HG03064 (cell line): ENCODE measurements at regions not wholly inside any gene's neighbourhood (a gene's known extent, or its start where the extent isn't known, plus 50 kb on each side); places are given as distances from the start of the nearest gene placed in this dataset.

Source experiments
- ATAC-seq: cut with Tn5 transposase; IDR thresholded peaks from one replicate; pipeline ENCODE4 v1.9.1; 2021; ENCODE audit warnings: low read depth; ENCODE audit not compliant: unreplicated experiment

DNA sequence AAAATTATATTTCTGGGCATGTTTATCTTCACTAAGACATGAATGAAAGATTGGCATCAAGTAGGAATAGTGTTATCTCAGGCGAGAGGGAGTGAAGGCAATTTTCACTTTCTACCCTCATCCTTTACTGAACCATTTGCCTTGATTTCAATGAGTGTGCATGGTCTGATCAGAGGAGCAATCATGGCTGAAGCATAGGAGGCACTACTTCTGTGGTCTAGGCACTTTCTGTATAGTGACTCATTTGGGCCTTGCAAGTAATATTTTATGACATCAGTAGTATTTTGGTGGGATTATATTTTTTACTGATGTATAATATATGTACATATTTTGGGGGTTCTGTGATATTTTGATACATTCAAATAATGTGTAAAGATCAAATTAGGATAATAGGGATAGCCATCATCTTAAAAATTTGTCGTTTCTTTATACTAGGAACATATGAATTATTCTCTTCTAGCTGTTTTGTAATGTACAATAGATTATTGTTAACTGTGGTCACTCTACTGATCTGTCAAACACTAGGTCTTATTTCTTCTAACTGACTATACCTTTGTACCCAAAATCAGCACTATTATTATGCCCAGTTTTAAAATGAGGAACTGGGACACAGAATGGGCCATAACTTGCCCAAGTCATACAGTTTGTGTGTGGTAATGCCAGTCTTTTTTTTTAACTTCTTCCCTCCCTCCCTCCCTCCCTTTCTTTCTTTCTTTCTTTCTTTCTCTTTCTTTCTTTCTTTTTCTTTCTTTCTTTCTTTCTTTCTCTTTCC lies 101.9 kb downstream of the RAB11FIP2 start:
- ATAC-seq: no peak

- ATAC-seq: no peak
Observed at GRCh38 chr10:117945651-117946050, 101.1 kb downstream of the RAB11FIP2 start.

GRCh38 chr10:117946525-117947070 lies 100.1 kb downstream of the RAB11FIP2 start:
- no peak for ATAC-seq

DNA sequence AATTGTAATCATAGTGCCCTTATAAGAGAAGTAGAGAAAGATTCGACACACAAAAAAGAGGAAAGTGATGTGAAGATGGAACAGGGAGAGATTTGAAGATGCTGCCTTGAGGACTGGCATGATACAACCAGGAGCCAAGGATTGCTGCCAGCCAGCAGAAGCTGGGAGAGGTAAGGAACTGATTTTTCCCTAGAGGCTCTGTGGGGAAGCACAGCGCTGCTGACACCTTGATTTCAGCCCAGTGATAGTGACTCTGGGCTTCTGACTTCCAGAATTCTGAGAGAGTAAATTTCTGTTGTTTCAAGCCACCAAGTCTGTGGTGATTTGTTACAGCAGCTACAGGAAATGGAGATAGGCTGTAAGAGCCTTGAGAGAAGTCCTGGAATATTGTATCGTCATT lies 98.2 kb downstream of the RAB11FIP2 start:
- ATAC-seq: no peak

DNA sequence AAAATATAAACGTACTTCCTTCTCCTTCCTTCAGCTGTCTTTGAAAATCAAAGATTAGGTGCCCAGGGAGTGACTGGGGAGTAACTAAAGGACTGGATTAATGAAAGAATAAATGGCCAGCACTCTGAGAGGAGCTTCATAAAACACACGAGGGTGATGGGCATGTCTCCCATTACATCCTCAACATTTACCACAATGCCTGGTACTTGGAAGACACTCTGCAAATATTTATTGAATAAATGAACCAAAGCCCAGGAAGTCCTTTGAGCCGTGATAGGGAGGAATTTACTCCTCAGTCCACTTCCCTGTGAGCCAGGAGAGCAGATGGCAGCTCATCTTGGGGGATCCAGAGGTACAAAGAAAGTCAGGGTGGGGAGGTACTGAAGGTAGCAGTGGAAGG lies 96.3 kb downstream of the RAB11FIP2 start:
- no peak for ATAC-seq
